HCT116 (cell line): ENCODE measurements at regions not wholly inside any gene's neighbourhood (a gene's known extent, or its start where the extent isn't known, plus 50 kb on each side); places are given as distances from the start of the nearest gene placed in this dataset.

Source experiments
- ATAC-seq: fragments of 200-7000 bp; cut with Tn5 transposase; 2 replicates; pipeline ENCODE4 v1.9.1; 2020; ENCODE audit warnings: mild to moderate bottlenecking, moderate library complexity
- BruUV-seq: library from RNA; stranded (reverse); fragments of 400-500 nt; replicated peaks from 2 replicates; lab custom pipeline; 2021; lab: Mats Ljungman, UMichigan
- CTCF ChIA-PET: fragments of 300-600 bp; sonication (Branson Sonifier 250); formaldehyde crosslinking; loops from one replicate; lab custom pipeline; 2021; ENCODE audit warnings: antibody characterized with exemption; lab: Charles Lee
- POLR2A ChIA-PET: fragments of 300-600, 350-600 bp; sonication (Branson Sonifier 250); formaldehyde crosslinking; loops from one replicate; lab custom pipeline; 2021; ENCODE audit warnings: antibody characterized with exemption; lab: Charles Lee
- RAD21 ChIA-PET, 2 experiments: fragments of 300-600 bp; sonication (Branson Sonifier 250); formaldehyde crosslinking; loops; one replicate each; lab custom pipeline; 2023; ENCODE audit warnings: low total read pairs in 2 of 2; ENCODE audit not compliant: uncharacterized antibody in 2 of 2, unreplicated experiment in 2 of 2, low non-redundant PET in 1 of 2; lab: Charles Lee
- DNase-seq: peaks from one replicate; pipeline ENCODE4 v3.0.0-alpha.2; 2010; ENCODE audit warnings: low read depth, low spot score
- H2AFZ ChIP-seq: fragments of 200-600 bp; shearing (Covaris generic), sonication (generic); 2 replicates; pipeline ENCODE4 v1.6.1; 2017; ENCODE audit warnings: low read depth, mixed run types, mixed read lengths, antibody characterized with exemption, low read length; ENCODE audit not compliant: poor library complexity, severe bottlenecking
- H3K27ac ChIP-seq: 2 replicates; pipeline ENCODE4 v1.5.1; 2012; ENCODE audit warnings: low read depth, low read length
- H3K27me3 ChIP-seq: fragments of 200-600 bp; sonication (generic); 2 replicates; pipeline ENCODE4 v1.6.1; 2016; ENCODE audit warnings: mixed run types, low read length, mixed read lengths; ENCODE audit not compliant: insufficient read depth
- H3K36me3 ChIP-seq, 2 experiments: fragments of 200-500 bp in 1 of 2; fragments of 200-600 bp in 1 of 2; sonication (Bioruptor generic) in 1 of 2; sonication (generic) in 1 of 2; 2 replicates each; pipeline versions ENCODE4 v1.5.1 to v1.6.1; 2014 to 2016; ENCODE audit warnings: low read length in 2 of 2, inconsistent platforms in 1 of 2, mixed read lengths in 1 of 2, mixed run types in 1 of 2; ENCODE audit not compliant: insufficient read depth in 2 of 2, control insufficient read depth in 1 of 2
- H3K4me1 ChIP-seq, 2 experiments: fragments of 200-600 bp in 1 of 2; sonication (generic) in 1 of 2; 2 replicates each; pipeline versions ENCODE4 v1.5.1 to v1.6.1; 2012 to 2017; ENCODE audit warnings: low read length in 2 of 2, inconsistent platforms in 1 of 2, mild to moderate bottlenecking in 1 of 2, mixed read lengths in 1 of 2, mixed run types in 1 of 2, moderate library complexity in 1 of 2; ENCODE audit not compliant: insufficient read depth in 2 of 2, control insufficient read depth in 1 of 2
- H3K4me2 ChIP-seq: fragments of 200-600 bp; sonication (generic); 2 replicates; pipeline ENCODE4 v1.6.1; 2017; ENCODE audit warnings: mixed run types, low read length, mixed read lengths
- H3K4me3 ChIP-seq, 2 experiments: fragments of 200-600 bp in 1 of 2; sonication (generic) in 1 of 2; replicated peaks in 1 of 2; 2 replicates each; pipeline ENCODE4 v1.5.1; 2011 to 2016; ENCODE audit warnings: low read length in 2 of 2, control low read depth in 1 of 2, low read depth in 1 of 2, mild to moderate bottlenecking in 1 of 2, mixed read lengths in 1 of 2, mixed run types in 1 of 2
- H3K79me2 ChIP-seq: fragments of 200-600 bp; sonication (generic); 2 replicates; pipeline ENCODE4 v1.6.1; 2017; ENCODE audit warnings: mild to moderate bottlenecking, mixed run types, low read length, moderate library complexity, mixed read lengths; ENCODE audit not compliant: insufficient read depth
- H3K9ac ChIP-seq: fragments of 200-600 bp; sonication (generic); 2 replicates; pipeline ENCODE4 v1.6.1; 2016; ENCODE audit warnings: low read length, mixed read lengths
- H3K9me2 ChIP-seq: fragments of 200-600 bp; sonication (generic), shearing (Covaris generic); 2 replicates; pipeline ENCODE4 v1.6.1; 2017; ENCODE audit warnings: mixed run types, mild to moderate bottlenecking, moderate library complexity; ENCODE audit not compliant: insufficient read depth
- H3K9me3 ChIP-seq, 2 experiments: fragments of 200-500 bp in 1 of 2; fragments of 200-600 bp in 1 of 2; sonication (Bioruptor generic) in 1 of 2; sonication (generic) in 1 of 2; 2 replicates each; pipeline ENCODE4 v1.6.1; 2014 to 2017; ENCODE audit warnings: low read length in 2 of 2, mixed read lengths in 2 of 2, inconsistent platforms in 1 of 2, low read depth in 1 of 2, mild to moderate bottlenecking in 1 of 2, mixed run types in 1 of 2, moderate library complexity in 1 of 2; ENCODE audit not compliant: control insufficient read depth in 1 of 2, insufficient read depth in 1 of 2
- H4K20me1 ChIP-seq: fragments of 200-600 bp; sonication (generic), shearing (Covaris generic); 2 replicates; pipeline ENCODE4 v1.6.1; 2017; ENCODE audit warnings: mixed run types, mild to moderate bottlenecking, moderate library complexity; ENCODE audit not compliant: insufficient read depth
- CBX3 ChIP-seq: IDR thresholded peaks from 2 replicates; pipeline ENCODE4 v1.6.1; 2012; ENCODE audit warnings: low read depth
- CEBPB ChIP-seq: IDR thresholded peaks from 2 replicates; pipeline ENCODE4 v1.6.1; 2012; ENCODE audit warnings: low read depth
- CTCF ChIP-seq, 3 experiments: fragments of 200-600 bp in 1 of 3; sonication (generic) in 1 of 3; IDR thresholded peaks in 2 of 3; conservative IDR thresholded peaks in 1 of 3; 2 replicates each; pipeline ENCODE4 v1.5.1; 2012 to 2017; ENCODE audit warnings: low read depth in 2 of 3, low read length in 2 of 3, antibody characterized with exemption in 1 of 3, borderline replicate concordance in 1 of 3, control low read depth in 1 of 3, mild to moderate bottlenecking in 1 of 3, mixed read lengths in 1 of 3, mixed run types in 1 of 3, moderate library complexity in 1 of 3; ENCODE audit not compliant: insufficient read depth in 1 of 3
- EGR1 ChIP-seq: IDR thresholded peaks from 2 replicates; pipeline ENCODE4 v1.6.1; 2012; ENCODE audit warnings: low read depth
- EZH2 ChIP-seq: fragments of 200-600 bp; sonication (generic); IDR thresholded peaks from 2 replicates; pipeline ENCODE4 v1.6.1; 2017; ENCODE audit warnings: antibody characterized with exemption, mixed run types
- EZH2phosphoT487 ChIP-seq: fragments of 200-600 bp; IDR thresholded peaks from 2 replicates; pipeline ENCODE4 v1.6.1; 2018; ENCODE audit warnings: antibody characterized with exemption, borderline replicate concordance
- FOSL1 ChIP-seq: IDR thresholded peaks from 2 replicates; pipeline ENCODE4 v1.6.1; 2012; ENCODE audit warnings: low read depth
- JUND ChIP-seq: IDR thresholded peaks from 2 replicates; pipeline ENCODE4 v1.6.1; 2012
- MAX ChIP-seq: IDR thresholded peaks from 2 replicates; pipeline ENCODE4 v1.6.1; 2012
- POLR2A ChIP-seq: IDR thresholded peaks from 2 replicates; pipeline ENCODE4 v1.7.0; 2011; ENCODE audit warnings: borderline replicate concordance; ENCODE audit not compliant: insufficient read depth, insufficient read length; ENCODE audit errors: extremely low read depth
- POLR2AphosphoS5 ChIP-seq: IDR thresholded peaks from 2 replicates; pipeline ENCODE4 v1.6.1; 2011; ENCODE audit warnings: mild to moderate bottlenecking, low read depth, low read length, moderate library complexity
- RAD21 ChIP-seq: IDR thresholded peaks from 2 replicates; pipeline ENCODE4 v1.6.1; 2012; ENCODE audit warnings: low read depth, mild to moderate bottlenecking
- SIN3A ChIP-seq: IDR thresholded peaks from 2 replicates; pipeline ENCODE4 v1.6.1; 2012; ENCODE audit warnings: low read depth
- SRF ChIP-seq: IDR thresholded peaks from 2 replicates; pipeline ENCODE4 v1.6.1; 2012; ENCODE audit warnings: low read depth
- ZFX ChIP-seq: fragments of 450-650 bp; IDR thresholded peaks from 2 replicates; pipeline ENCODE4 v1.6.1; 2017
- ZNF274 ChIP-seq: fragments of 200-500 bp; sonication (Bioruptor generic); IDR thresholded peaks from 2 replicates; pipeline ENCODE4 v1.6.1; 2014; ENCODE audit warnings: mild to moderate bottlenecking, low read depth, low read length, inconsistent platforms
- intact Hi-C: fragments of 100-400 bp; cut with micrococcal nuclease; formaldehyde crosslinking; loops from 2 replicates; pipeline ENCODE4 v1.10.0; 2022
- TF ChIP-seq, protein P1 (sequence below): IDR thresholded peaks from 2 replicates; pipeline ENCODE4 v1.6.1; 2012; ENCODE audit warnings: low read depth
- TF ChIP-seq, protein P2 (sequence below): IDR thresholded peaks from 2 replicates; pipeline ENCODE4 v1.6.1; 2011; ENCODE audit warnings: mild to moderate bottlenecking, low read length, moderate library complexity; ENCODE audit not compliant: insufficient replicate concordance; ENCODE audit errors: extremely low read depth
- TF ChIP-seq, protein P3 (sequence below): IDR thresholded peaks from 2 replicates; pipeline ENCODE4 v1.6.1; 2012

GRCh38 chr14:82704218-82704617 is 1170.6 kb upstream of the SEL1L start:
- Histone ChIP-seq H3K9me3 (peaks cover 16 to 17% of the 10 kb centered on the region in 2 experiments; a peak in 2 of 4 replicates), H3K4me2 (no peak overlapping the region), H4K20me1 (no peaks in the 10 kb centered on the region), H3K9me2 (no peaks in the 10 kb centered on the region), H2AFZ (no peak overlapping the region)
- BruUV-seq, result no TSS peak
- CTCF ChIA-PET, result no interaction called here
- TF ChIP-seq, protein P1, sequence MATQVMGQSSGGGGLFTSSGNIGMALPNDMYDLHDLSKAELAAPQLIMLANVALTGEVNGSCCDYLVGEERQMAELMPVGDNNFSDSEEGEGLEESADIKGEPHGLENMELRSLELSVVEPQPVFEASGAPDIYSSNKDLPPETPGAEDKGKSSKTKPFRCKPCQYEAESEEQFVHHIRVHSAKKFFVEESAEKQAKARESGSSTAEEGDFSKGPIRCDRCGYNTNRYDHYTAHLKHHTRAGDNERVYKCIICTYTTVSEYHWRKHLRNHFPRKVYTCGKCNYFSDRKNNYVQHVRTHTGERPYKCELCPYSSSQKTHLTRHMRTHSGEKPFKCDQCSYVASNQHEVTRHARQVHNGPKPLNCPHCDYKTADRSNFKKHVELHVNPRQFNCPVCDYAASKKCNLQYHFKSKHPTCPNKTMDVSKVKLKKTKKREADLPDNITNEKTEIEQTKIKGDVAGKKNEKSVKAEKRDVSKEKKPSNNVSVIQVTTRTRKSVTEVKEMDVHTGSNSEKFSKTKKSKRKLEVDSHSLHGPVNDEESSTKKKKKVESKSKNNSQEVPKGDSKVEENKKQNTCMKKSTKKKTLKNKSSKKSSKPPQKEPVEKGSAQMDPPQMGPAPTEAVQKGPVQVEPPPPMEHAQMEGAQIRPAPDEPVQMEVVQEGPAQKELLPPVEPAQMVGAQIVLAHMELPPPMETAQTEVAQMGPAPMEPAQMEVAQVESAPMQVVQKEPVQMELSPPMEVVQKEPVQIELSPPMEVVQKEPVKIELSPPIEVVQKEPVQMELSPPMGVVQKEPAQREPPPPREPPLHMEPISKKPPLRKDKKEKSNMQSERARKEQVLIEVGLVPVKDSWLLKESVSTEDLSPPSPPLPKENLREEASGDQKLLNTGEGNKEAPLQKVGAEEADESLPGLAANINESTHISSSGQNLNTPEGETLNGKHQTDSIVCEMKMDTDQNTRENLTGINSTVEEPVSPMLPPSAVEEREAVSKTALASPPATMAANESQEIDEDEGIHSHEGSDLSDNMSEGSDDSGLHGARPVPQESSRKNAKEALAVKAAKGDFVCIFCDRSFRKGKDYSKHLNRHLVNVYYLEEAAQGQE, result no peak
- TF ChIP-seq EGR1 (no peak), MAX (no peak), CTCF (IDR thresholded peaks at IDR 0.05 in 2 of 3, conservative IDR thresholded peaks at IDR 0.05 in 1 of 3; ENCODE audit: borderline replicate concordance in 1 of 3, insufficient read depth in 1 of 3, low read depth in 2 of 3, low read length in 2 of 3) (no peak), POLR2A (no peak), ZNF274 (no peak), EZH2 (no peak), CBX3 (no peak), CEBPB (no peak), SIN3A (no peak), RAD21 (no peak), ZFX (no peak), FOSL1 (no peak), POLR2AphosphoS5 (no peak), JUND (no peak), SRF (no peak), EZH2phosphoT487 (no peak)
- TF ChIP-seq, protein P2, sequence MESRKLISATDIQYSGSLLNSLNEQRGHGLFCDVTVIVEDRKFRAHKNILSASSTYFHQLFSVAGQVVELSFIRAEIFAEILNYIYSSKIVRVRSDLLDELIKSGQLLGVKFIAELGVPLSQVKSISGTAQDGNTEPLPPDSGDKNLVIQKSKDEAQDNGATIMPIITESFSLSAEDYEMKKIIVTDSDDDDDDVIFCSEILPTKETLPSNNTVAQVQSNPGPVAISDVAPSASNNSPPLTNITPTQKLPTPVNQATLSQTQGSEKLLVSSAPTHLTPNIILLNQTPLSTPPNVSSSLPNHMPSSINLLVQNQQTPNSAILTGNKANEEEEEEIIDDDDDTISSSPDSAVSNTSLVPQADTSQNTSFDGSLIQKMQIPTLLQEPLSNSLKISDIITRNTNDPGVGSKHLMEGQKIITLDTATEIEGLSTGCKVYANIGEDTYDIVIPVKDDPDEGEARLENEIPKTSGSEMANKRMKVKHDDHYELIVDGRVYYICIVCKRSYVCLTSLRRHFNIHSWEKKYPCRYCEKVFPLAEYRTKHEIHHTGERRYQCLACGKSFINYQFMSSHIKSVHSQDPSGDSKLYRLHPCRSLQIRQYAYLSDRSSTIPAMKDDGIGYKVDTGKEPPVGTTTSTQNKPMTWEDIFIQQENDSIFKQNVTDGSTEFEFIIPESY, result no peak
- TF ChIP-seq, protein P3, sequence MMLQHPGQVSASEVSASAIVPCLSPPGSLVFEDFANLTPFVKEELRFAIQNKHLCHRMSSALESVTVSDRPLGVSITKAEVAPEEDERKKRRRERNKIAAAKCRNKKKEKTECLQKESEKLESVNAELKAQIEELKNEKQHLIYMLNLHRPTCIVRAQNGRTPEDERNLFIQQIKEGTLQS, result no peak
- TF ChIP-seq, all 23 proteins: peak for 0
- intact Hi-C loops, result no loop called here
- POLR2A ChIA-PET, result no interaction called here
- Histone ChIP-seq H3K27me3 (no peaks in the 10 kb centered on the region), H3K4me3 (no peak overlapping the region), H3K4me1 (no peaks in the 10 kb centered on the region), H3K27ac (no peak overlapping the region), H3K36me3 (no peaks in the 10 kb centered on the region), H3K9ac (no peak overlapping the region), H3K79me2 (no peaks in the 10 kb centered on the region)
- RAD21 ChIA-PET, result no interaction called here
- DNase-seq, result no peak
- no peak for ATAC-seq
